GM21825 (cell line): ENCODE measurements at regions not wholly inside any gene's neighbourhood (a gene's known extent, or its start where the extent isn't known, plus 50 kb on each side); places are given as distances from the start of the nearest gene placed in this dataset.

ENCODE experiments used
- ATAC-seq: cut with Tn5 transposase; IDR thresholded peaks from one replicate; pipeline ENCODE4 v1.9.1; 2021; ENCODE audit warnings: mild to moderate bottlenecking, moderate library complexity; ENCODE audit not compliant: unreplicated experiment

DNA sequence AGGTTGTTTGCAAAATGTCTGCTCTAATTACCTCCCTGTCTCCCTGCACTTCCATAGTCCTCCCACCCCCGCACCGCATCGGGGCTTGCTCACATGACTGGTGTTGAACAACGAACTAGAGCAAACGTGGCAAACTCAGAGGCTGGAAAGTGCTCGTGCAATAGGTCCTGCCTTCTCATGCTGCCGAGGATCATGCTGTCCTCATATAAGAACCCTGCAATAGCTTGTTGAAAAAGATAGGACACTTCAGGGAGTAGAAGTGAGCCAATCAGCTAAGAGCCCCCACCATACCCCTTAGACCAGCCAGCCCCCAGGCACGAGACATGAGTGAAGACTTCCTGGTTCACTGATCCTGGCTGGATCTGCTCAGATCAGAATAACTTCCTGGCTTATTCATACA, 219.2 kb downstream of the C6orf118 start:
- ATAC-seq = no peak

- ATAC-seq = no peak
These were observed 222.6 kb downstream of the C6orf118 start for GRCh38 chr6:165086814-165087213.

DNA sequence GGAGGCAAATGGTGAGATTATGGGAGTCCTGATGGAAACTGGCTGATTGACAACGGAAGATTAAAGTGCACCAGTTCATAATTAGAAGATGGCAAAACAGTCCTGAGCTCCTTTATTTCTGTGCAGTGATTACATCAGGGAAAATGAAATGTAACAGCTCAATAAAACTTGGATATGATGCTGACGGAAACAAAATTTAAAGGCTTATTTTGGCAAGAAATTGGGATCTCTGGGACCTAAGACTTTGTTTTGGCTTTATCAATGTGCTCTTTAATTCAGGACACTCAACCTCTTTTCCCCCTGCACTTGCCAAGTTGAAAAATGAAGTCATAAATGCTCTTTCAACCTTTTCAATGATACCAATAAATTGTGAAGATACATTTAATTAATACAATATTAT, 226.8 kb downstream of the C6orf118 start:
- ATAC-seq = no peak

- no peak for ATAC-seq
These were observed 227.4 kb downstream of the C6orf118 start for GRCh38 chr6:165081944-165082532.

GRCh38 chr6:165077876-165078275, 231.5 kb downstream of the C6orf118 start:
- no peak for ATAC-seq

DNA sequence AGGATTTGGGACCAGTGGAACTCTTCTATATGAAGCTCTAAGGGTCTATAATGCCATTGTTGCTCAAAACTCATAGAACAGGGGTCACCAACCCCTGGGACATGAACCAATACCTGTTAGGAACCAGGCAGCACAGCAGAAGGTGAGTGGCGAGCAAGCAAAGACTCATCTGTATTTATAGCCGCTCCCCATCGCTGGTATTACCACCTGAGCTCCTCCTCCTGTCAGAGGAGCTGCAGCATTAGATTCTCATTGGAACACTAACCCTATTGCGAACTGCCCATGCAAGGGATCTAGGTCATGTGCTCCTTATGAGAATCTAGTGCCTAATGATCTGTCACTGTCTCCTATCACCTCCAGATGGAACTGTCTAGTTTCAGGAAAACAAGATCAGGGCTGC, 237.5 kb downstream of the C6orf118 start:
- no peak for ATAC-seq

DNA sequence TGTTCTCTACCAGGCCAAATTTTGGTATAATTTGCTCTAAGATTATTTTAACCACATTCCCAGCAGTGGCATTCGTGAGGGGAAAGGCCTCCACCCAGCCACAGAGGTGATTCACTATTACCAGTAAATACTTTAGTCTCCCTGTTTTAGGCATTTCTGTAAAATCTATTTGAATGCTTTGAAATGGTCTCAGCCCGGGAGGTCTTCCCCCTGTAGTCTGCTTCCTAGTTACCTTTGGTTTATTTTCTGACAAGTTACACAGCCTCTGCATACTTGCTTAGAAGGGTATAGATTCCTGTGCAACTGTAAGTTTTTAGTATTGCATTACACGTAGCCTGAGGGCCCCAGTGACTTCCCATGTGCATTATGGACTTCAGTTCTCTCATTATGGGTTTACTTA, 248.7 kb downstream of the C6orf118 start:
- no peak for ATAC-seq

DNA sequence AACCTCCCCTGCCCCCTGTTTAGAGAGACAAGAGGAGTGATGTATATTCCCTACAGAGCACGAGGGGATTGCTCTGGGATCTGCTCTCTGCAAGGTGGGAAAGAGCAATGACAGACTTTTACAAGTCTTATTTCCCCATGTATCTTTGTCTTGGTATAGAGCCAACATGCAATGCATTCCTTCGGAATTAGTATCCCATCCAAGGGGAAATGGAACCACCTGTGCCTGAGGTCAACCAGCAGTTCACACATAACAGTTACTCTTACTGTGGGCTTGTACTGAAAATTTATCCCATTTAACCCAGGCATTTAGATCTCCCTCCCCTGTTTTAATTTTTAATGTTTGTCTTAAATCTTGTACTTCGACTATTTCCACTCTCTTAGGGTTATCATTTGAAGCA, 250.4 kb downstream of the C6orf118 start:
- no peak for ATAC-seq

DNA sequence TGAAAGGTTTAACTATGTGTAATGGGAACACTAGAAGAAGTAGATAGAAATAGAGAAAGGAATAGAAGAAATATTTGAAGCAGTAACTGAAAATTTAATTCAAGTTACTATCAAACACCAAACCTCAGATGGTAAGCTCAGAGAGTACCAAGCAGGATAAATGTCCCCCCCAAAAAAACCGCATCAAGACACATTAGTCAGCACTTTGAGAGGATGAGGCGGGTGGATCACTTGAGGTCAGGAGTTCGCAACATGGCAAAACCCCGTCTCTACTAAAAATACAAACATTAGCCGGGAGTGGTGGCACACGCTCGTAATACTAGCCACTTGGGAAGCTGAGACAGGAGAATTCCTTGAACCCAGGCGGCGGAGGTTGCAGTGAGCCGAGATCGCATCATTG, 253.1 kb downstream of the C6orf118 start:
- ATAC-seq = no peak

- no peak for ATAC-seq
These were observed 254.2 kb downstream of the C6orf118 start for GRCh38 chr6:165055231-165055630.

DNA sequence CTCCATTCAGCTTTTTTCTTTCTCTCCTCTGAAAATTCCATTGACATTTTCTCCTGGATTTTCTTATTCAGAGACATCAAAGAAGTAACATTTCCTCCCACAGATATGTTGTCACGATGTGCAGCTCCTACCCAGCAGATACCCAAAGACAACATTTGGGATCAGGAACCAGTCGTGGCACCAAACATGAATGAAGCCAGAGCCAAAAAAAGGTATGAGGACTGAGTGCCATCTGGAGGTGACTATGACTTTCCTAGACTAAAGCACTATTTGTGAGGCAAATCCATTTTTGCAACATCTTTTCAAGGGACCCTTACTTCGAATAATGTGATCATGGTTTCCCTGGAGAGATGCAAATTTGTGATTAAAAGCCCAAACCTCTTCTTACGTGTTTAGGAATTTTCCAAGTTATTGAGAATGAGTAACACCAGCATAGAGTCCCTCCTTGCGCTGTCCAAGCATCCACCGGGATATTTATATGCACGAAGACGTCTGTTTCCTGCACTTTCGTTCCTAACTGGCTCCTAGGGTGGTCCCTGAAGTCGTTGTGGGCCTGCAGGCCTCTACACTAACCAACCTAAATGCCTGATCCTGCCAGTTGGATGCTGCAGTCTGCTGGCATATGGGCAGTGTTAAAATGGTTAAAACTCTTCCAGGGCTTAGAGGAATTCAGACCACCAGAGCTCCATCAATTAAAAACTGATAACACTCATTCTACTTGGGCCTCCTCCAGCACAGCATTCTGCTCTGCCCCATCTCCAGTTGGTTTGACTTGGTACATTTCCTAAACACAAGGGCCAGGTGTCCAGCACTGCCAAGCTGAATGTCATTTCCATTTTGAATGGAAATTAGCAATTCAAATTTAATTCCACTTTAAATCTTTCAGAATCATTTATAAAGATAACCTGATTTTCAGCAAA, 256.6 kb downstream of the C6orf118 start:
- no peak for ATAC-seq

DNA sequence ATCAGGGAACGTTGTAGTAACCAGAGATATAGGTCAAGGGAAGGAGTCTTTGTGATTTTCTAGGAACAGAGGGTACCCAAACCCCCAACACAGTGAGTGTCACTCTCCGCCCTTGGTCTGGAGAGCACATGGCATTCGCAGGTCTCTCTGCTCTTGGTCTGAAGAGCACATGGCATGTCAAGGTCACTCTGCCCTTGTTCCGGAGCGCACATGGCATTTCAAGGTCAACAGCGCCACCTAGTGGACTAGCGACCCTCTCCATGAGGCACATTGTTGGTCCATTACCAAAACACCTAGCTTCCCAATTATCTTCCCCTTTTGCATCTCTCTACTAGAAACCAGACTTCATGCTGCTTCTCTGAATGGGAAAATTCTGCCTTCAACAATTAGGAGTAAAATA, 260.0 kb downstream of the C6orf118 start:
- no peak for ATAC-seq

DNA sequence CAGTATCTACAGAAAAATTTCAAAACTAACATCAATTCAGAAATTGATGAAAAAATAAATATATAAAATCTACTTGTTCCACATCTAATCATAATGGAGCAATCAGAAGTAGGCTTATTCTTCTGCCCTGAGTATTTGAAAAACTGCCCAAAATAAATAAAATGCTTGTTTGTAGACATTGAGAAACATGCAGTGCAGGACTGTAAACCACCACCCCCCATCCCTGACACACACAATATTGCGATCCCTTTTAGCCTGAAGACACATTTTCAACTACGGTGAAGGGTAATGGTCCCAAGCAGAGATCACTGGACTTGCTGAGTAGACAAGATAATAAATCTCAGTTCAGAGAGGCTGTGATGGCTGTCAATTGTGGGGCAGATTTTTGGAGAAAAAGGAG, 261.5 kb downstream of the C6orf118 start:
- ATAC-seq = no peak

DNA sequence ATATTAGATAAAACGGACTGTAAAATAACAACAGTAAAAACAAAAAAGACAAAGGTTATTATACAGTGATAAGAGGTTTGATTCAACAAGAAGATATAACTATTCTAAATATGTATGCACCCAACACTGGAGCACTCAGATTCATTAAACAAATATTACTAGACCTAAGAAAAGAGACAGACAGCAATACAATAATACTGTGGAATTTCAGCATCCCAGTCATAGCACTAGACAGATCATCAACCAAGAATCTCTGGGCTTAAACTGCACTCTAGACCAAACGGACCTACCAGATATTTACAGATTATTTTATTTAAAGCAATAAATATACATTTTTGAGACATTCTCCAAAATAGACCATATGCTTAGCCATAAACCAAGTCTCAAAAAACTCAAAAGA, 263.8 kb downstream of the C6orf118 start:
- ATAC-seq = no peak

DNA sequence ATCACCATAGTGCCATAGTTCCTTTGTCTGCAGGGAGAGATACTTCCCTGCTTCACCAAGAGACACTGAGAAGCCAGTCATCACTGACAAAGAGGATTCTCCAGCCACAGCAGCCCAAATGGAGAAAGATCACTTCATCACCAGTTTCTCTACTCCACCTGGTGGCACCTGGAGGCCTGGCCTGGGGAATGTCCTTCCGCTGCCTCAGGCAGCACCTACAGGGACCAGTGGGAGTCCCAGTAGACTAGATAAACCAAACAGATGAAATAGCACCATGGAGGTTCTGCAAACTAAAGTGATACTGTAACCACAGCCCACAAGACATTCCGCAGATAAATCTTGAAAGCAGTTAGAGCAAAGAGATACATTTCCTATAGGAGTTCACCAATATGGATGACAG, 266.5 kb downstream of the C6orf118 start:
- no peak for ATAC-seq

DNA sequence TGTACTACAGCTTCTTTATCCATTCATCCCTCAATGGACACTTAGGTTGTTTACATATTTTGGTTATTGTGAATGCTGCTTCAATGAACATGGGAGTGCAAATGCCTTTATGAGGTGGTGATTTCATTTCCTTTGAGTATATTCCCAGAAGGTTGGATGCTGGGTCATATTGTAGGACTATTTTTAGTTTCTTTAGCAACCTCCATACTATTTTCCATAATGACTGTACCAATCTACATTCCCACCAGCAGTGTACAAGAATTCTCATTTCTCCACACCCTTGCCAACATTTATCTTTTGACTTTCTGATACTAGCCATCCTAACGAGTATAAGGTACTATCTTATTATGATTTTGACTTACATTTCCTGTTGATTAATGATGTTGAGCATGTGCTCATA, 269.0 kb downstream of the C6orf118 start:
- no peak for ATAC-seq

- ATAC-seq = no peak
These were observed 275.1 kb downstream of the C6orf118 start for GRCh38 chr6:165034271-165034741.

GRCh38 chr6:165031502-165031901, 277.9 kb downstream of the C6orf118 start:
- ATAC-seq = no peak

GRCh38 chr6:165025040-165025439, 284.4 kb downstream of the C6orf118 start:
- no peak for ATAC-seq

GRCh38 chr6:165019681-165020080, 289.7 kb downstream of the C6orf118 start:
- no peak for ATAC-seq

GRCh38 chr6:165015676-165016075, 293.7 kb downstream of the C6orf118 start:
- no peak for ATAC-seq

DNA sequence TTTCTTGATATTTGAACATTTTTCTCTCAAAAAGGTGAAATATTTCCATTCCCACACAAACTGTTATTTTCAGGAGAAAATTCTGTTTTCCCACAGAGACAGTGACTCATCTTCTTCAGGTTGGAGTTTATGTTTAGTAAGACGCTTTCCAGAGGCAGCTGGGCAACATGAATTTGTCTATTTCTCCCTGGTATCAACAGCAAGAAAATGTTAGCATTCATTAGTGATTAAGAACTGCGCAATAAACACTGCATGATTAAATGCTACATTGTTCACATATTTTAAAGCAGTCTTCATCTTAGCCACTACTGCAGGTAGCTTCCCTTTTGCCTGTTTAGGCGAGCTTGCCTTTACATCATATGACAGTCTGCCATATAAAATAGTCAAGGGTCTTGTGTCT, 295.7 kb downstream of the C6orf118 start:
- no peak for ATAC-seq
